Endothelial cell of umbilical vein (primary cell): ENCODE measurements at regions not wholly inside any gene's neighbourhood (a gene's known extent, or its start where the extent isn't known, plus 50 kb on each side); places are given as distances from the start of the nearest gene placed in this dataset.

ENCODE experiments used
- BruUV-seq: library from RNA; stranded (reverse); fragments of 400-500 nt; replicated peaks from 2 replicates; lab custom pipeline; 2021; lab: Mats Ljungman, UMichigan
- CTCF ChIA-PET: fragments of 300-600, 350-600 bp; sonication (Branson Sonifier 250); formaldehyde crosslinking; loops from one replicate; lab custom pipeline; 2021; ENCODE audit warnings: antibody characterized with exemption, inconsistent platforms; lab: Charles Lee
- POLR2A ChIA-PET: fragments of 300-600, 350-600 bp; sonication (Branson Sonifier 250); formaldehyde crosslinking; loops from one replicate; lab custom pipeline; 2021; ENCODE audit warnings: antibody characterized with exemption, inconsistent platforms; lab: Charles Lee
- DNase-seq: peaks from one replicate; pipeline ENCODE4 v3.0.0-alpha.2; 2011; ENCODE audit warnings: low read depth, low spot score
- FAIRE-seq: peaks from 2 replicates; lab custom pipeline; 2011; peaks lifted over from hg19 to GRCh38; lab: Jason Lieb, UNC
- H2AFZ ChIP-seq: 2 replicates; pipeline ENCODE4 v1.6.0; 2012; ENCODE audit warnings: low read depth, low read length, control low read depth, inconsistent platforms
- H3K27ac ChIP-seq: 2 replicates; pipeline ENCODE4 v1.5.1; 2011; ENCODE audit warnings: low read depth, mild to moderate bottlenecking, control low read depth, low read length, moderate library complexity; ENCODE audit not compliant: insufficient read depth
- H3K27me3 ChIP-seq, 2 experiments: 2 replicates each; pipeline versions ENCODE4 v1.6.0 to v1.6.1; 2011; ENCODE audit warnings: low read length in 2 of 2, mixed read lengths in 1 of 2; ENCODE audit not compliant: control insufficient read depth in 2 of 2, insufficient read depth in 2 of 2
- H3K36me3 ChIP-seq, 2 experiments: 2 replicates in 1 of 2; 3 replicates in 1 of 2; pipeline ENCODE4 v1.5.1; 2011; ENCODE audit warnings: low read length in 2 of 2, mild to moderate bottlenecking in 1 of 2, moderate library complexity in 1 of 2; ENCODE audit not compliant: control insufficient read depth in 2 of 2, insufficient read depth in 2 of 2; ENCODE audit errors: extremely low read depth in 1 of 2
- H3K4me1 ChIP-seq: 3 replicates; pipeline ENCODE4 v1.5.1; 2011; ENCODE audit warnings: mild to moderate bottlenecking, low read length; ENCODE audit not compliant: control insufficient read depth, insufficient read depth; ENCODE audit errors: extremely low read depth
- H3K4me2 ChIP-seq: 2 replicates; pipeline ENCODE4 v1.6.1; 2011; ENCODE audit warnings: low read length, control low read depth, mixed read lengths; ENCODE audit not compliant: insufficient read depth
- H3K4me3 ChIP-seq, 3 experiments: fragments of 200-600 bp in 1 of 3; sonication (generic), shearing (Covaris generic) in 1 of 3; replicated peaks in 1 of 3; 2 replicates each; pipeline ENCODE4 v1.5.1; 2011 to 2016; ENCODE audit warnings: control low read depth in 3 of 3, low read length in 3 of 3, mild to moderate bottlenecking in 2 of 3, inconsistent platforms in 1 of 3, low read depth in 1 of 3, moderate library complexity in 1 of 3; ENCODE audit not compliant: insufficient read depth in 1 of 3
- H3K79me2 ChIP-seq: 2 replicates; pipeline ENCODE4 v1.6.0; 2012; ENCODE audit warnings: low read length, inconsistent platforms; ENCODE audit not compliant: control insufficient read depth, insufficient read depth
- H3K9ac ChIP-seq: replicated peaks from 2 replicates; pipeline ENCODE3; 2011; ENCODE audit warnings: low read length, control low read depth; ENCODE audit not compliant: insufficient read depth; ENCODE audit errors: extremely low read depth
- H3K9me1 ChIP-seq: replicated peaks from 3 replicates; pipeline ENCODE4 v1.6.0; 2011; ENCODE audit warnings: mild to moderate bottlenecking, low read length; ENCODE audit not compliant: control insufficient read depth, insufficient read depth; ENCODE audit errors: extremely low read depth
- H3K9me3 ChIP-seq: replicated peaks from 2 replicates; pipeline ENCODE4 v1.5.1; 2012; ENCODE audit warnings: low read length, inconsistent platforms; ENCODE audit not compliant: control insufficient read depth, insufficient read depth
- H4K20me1 ChIP-seq: replicated peaks from 2 replicates; pipeline ENCODE3; 2011; ENCODE audit warnings: mild to moderate bottlenecking, low read length; ENCODE audit not compliant: control insufficient read depth, insufficient read depth; ENCODE audit errors: extremely low read depth
- CTCF ChIP-seq, 2 donors: IDR thresholded peaks; 1 replicate in 1 of 2; 2 replicates in 1 of 2; pipeline ENCODE4 v1.5.1; 2011; ENCODE audit warnings: low read length in 2 of 2, mild to moderate bottlenecking in 2 of 2, moderate library complexity in 2 of 2, control low read depth in 1 of 2, inconsistent platforms in 1 of 2, low read depth in 1 of 2; ENCODE audit not compliant: insufficient read depth in 1 of 2; ENCODE audit errors: extremely low read depth in 1 of 2
- EZH2 ChIP-seq: IDR thresholded peaks from 2 replicates; pipeline ENCODE4 v1.6.1; 2012; ENCODE audit warnings: borderline replicate concordance, low read depth, mild to moderate bottlenecking, moderate library complexity, low read length, inconsistent platforms; ENCODE audit not compliant: severe bottlenecking
- FOS ChIP-seq: IDR thresholded peaks from 2 replicates; pipeline ENCODE4 v1.6.1; 2011; ENCODE audit warnings: mild to moderate bottlenecking, low read length, moderate library complexity, borderline replicate concordance; ENCODE audit not compliant: insufficient read depth
- GATA2 ChIP-seq: IDR thresholded peaks from 2 replicates; pipeline ENCODE4 v1.7.0; 2011; ENCODE audit warnings: low read depth, mild to moderate bottlenecking, moderate library complexity, mixed read lengths, low read length; ENCODE audit not compliant: insufficient read length, insufficient read depth
- JUN ChIP-seq: IDR thresholded peaks from 2 replicates; pipeline ENCODE4 v1.6.1; 2011; ENCODE audit warnings: borderline replicate concordance, low read depth; ENCODE audit not compliant: insufficient read length, insufficient read depth
- MYC ChIP-seq: IDR thresholded peaks from one replicate; pipeline ENCODE4 v1.6.1; 2011; ENCODE audit warnings: mild to moderate bottlenecking, low read depth, low read length
- POLR2A ChIP-seq: IDR thresholded peaks from 2 replicates; pipeline ENCODE4 v1.6.1; 2012; ENCODE audit warnings: low read depth, mild to moderate bottlenecking, control low read depth, low read length
- POLR2AphosphoS5 ChIP-seq: IDR thresholded peaks from 2 replicates; pipeline ENCODE4 v1.6.1; 2012; ENCODE audit warnings: low read depth, mild to moderate bottlenecking, control low read depth, low read length, moderate library complexity; ENCODE audit not compliant: insufficient read depth
- dilution Hi-C: fragments of 300-500 bp; cut with MboI; formaldehyde crosslinking; loops from one replicate; pipeline ENCODE4 v1.15.0; 2019; ENCODE audit warnings: low sequenced_read_pairs; ENCODE audit not compliant: extremely low pct_ligation_motif_present
- intact Hi-C: fragments of 100-400 bp; cut with micrococcal nuclease; formaldehyde crosslinking; loops from one replicate; pipeline ENCODE4 v1.10.0; 2022
- TF ChIP-seq, protein P1 (sequence below): IDR thresholded peaks from 2 replicates; pipeline ENCODE4 v1.6.1; 2011; ENCODE audit not compliant: insufficient read depth, insufficient read length

GRCh38 chr9:89712283-89712682 lies 107.5 kb downstream of the GADD45G start:
- Histone ChIP-seq H3K4me3 (no peak overlapping the region), H3K27me3 (no peaks in the 10 kb centered on the region), H3K36me3 (no peaks in the 10 kb centered on the region), H3K9me3 (no peaks in the 10 kb centered on the region), H3K9me1 (no peaks in the 10 kb centered on the region), H3K4me2 (no peak overlapping the region), H3K4me1 (no peaks in the 10 kb centered on the region), H2AFZ (no peak overlapping the region), H4K20me1 (no peaks in the 10 kb centered on the region), H3K9ac (no peak overlapping the region), H3K27ac (no peak overlapping the region), H3K79me2 (no peaks in the 10 kb centered on the region)
- no TSS peak for BruUV-seq
- TF ChIP-seq MYC (no peak), FOS (no peak), EZH2 (no peak), POLR2A (no peak), CTCF (IDR thresholded peaks at IDR 0.05; ENCODE audit: extremely low read depth in 1 of 2, insufficient read depth in 1 of 2, low read depth in 1 of 2, low read length in 2 of 2) (no peak), JUN (no peak), POLR2AphosphoS5 (no peak), GATA2 (no peak)
- TF ChIP-seq, protein P1, sequence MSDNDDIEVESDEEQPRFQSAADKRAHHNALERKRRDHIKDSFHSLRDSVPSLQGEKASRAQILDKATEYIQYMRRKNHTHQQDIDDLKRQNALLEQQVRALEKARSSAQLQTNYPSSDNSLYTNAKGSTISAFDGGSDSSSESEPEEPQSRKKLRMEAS = no peak
- FAIRE-seq = no peak
- DNase-seq = no peak
- dilution Hi-C loops = loop anchor here (10.0 kb wide), 1 partner anchor 63 kb away; no protein-coding TSS in a partner anchor
- intact Hi-C loops = no loop called here
- ChIA-PET CTCF (no interaction called here), POLR2A (no interaction called here)
